HEK293T (cell line): ENCODE measurements at regions not wholly inside any gene's neighbourhood (a gene's known extent, or its start where the extent isn't known, plus 50 kb on each side); places are given as distances from the start of the nearest gene placed in this dataset.

Source experiments
- FOXM1 ChIP-seq: fragments of 450-650 bp; IDR thresholded peaks from 2 replicates; pipeline ENCODE4 v1.6.1; 2017; ENCODE audit warnings: mild to moderate bottlenecking, borderline replicate concordance
- SP1 ChIP-seq: fragments of 450-650 bp; IDR thresholded peaks from 2 replicates; pipeline ENCODE4 v1.6.1; 2017

GRCh38 chr10:4683137-4683536 lies 142.9 kb upstream of the AKR1E2 start:
- TF ChIP-seq SP1 (no peak), FOXM1 (no peak)
